Activated CD4-positive, alpha-beta T cell treated with anti-CD3 and anti-CD28 coated beads, Interleukin-2, amount 10 ng/mL, durations not matched to agents 7 days and 5 days (primary cell): ENCODE measurements at regions not wholly inside any gene's neighbourhood (a gene's known extent, or its start where the extent isn't known, plus 50 kb on each side); places are given as distances from the start of the nearest gene placed in this dataset.

Experiments
- CTCF ChIA-PET: fragments of 350-600 bp; sonication (Branson Sonifier 250); formaldehyde crosslinking; loops from one replicate; lab custom pipeline; 2021; ENCODE audit warnings: antibody characterized with exemption; lab: Charles Lee
- POLR2A ChIA-PET: fragments of 350-600 bp; sonication (Branson Sonifier 250); formaldehyde crosslinking; loops from one replicate; lab custom pipeline; 2021; ENCODE audit warnings: antibody characterized with exemption; lab: Charles Lee
- DNase-seq: peaks from one replicate; pipeline ENCODE4 v3.0.0-alpha.2; 2020
- H3K27ac Mint-ChIP-seq: one replicate; pipeline ENCODE4 v1.8.0; 2021; ENCODE audit warnings: mild to moderate bottlenecking, moderate library complexity, mixed read lengths
- H3K27me3 Mint-ChIP-seq: one replicate; pipeline ENCODE4 v1.8.0; 2021; ENCODE audit warnings: mixed read lengths
- H3K36me3 Mint-ChIP-seq: one replicate; pipeline ENCODE4 v1.8.0; 2021; ENCODE audit warnings: low read depth, mixed read lengths
- H3K4me1 Mint-ChIP-seq: one replicate; pipeline ENCODE4 v1.8.0; 2021; ENCODE audit warnings: mixed read lengths
- H3K4me3 Mint-ChIP-seq: one replicate; pipeline ENCODE4 v1.8.0; 2021; ENCODE audit warnings: mild to moderate bottlenecking, moderate library complexity, mixed read lengths
- H3K9me3 Mint-ChIP-seq: one replicate; pipeline ENCODE4 v1.8.0; 2021; ENCODE audit warnings: mixed read lengths

- Mint-ChIP-seq H3K36me3 (peaks cover 3% of the 10 kb centered on the region), H3K9me3 (no peaks in the 10 kb centered on the region), H3K4me1 (peaks cover 38% of the 10 kb centered on the region), H3K27me3 (no peaks in the 10 kb centered on the region), H3K4me3 (no peak overlapping the region), H3K27ac (no peak overlapping the region)
- no peak for DNase-seq
- POLR2A ChIA-PET = no interaction called here
- CTCF ChIA-PET = interaction anchor here (1.4 kb wide), 1 partner anchor 12 kb away, joined by 4 read pairs; no protein-coding TSS in a partner anchor
These were observed 132.1 kb downstream of the RHOU start for GRCh38 chr1:228867108-228867950.

- no peak for DNase-seq
- CTCF ChIA-PET = interaction anchor here (1.4 kb wide), 1 partner anchor 11 kb away, joined by 4 read pairs; no protein-coding TSS in a partner anchor
- no peak overlapping the region for H3K27ac Mint-ChIP-seq
- no peaks in the 10 kb centered on the region for H3K9me3 Mint-ChIP-seq
- H3K36me3 Mint-ChIP-seq = peaks cover 3% of the 10 kb centered on the region
- H3K4me3 Mint-ChIP-seq = no peak overlapping the region
- POLR2A ChIA-PET = no interaction called here
- H3K4me1 Mint-ChIP-seq = peaks cover 34% of the 10 kb centered on the region
- H3K27me3 Mint-ChIP-seq = no peaks in the 10 kb centered on the region
These were observed 132.9 kb downstream of the RHOU start for GRCh38 chr1:228867951-228868730.

GRCh38 chr1:228868731-228869024 lies 133.4 kb downstream of the RHOU start:
- POLR2A ChIA-PET = no interaction called here
- Mint-ChIP-seq H3K27ac (no peak overlapping the region), H3K36me3 (no peaks in the 10 kb centered on the region), H3K4me1 (peaks cover 28% of the 10 kb centered on the region), H3K4me3 (no peak overlapping the region), H3K9me3 (no peaks in the 10 kb centered on the region), H3K27me3 (no peaks in the 10 kb centered on the region)
- DNase-seq = no peak
- CTCF ChIA-PET = interaction anchor here (1.4 kb wide), 1 partner anchor 11 kb away, joined by 4 read pairs; no protein-coding TSS in a partner anchor

- CTCF ChIA-PET = no interaction called here
These were observed 134.1 kb downstream of the RHOU start for GRCh38 chr1:228869312-228869824.

GRCh38 chr1:228870041-228870713 lies 134.9 kb downstream of the RHOU start:
- ChIA-PET POLR2A (no interaction called here), CTCF (interaction anchor here (2.1 kb wide), 1 partner anchor 16 kb away, joined by 5 read pairs; no protein-coding TSS in a partner anchor)
- H3K9me3 Mint-ChIP-seq = no peaks in the 10 kb centered on the region
- H3K4me3 Mint-ChIP-seq = no peak overlapping the region
- no peaks in the 10 kb centered on the region for H3K36me3 Mint-ChIP-seq
- H3K4me1 Mint-ChIP-seq = peaks cover 16% of the 10 kb centered on the region
- DNase-seq = no peak
- H3K27ac Mint-ChIP-seq = no peak overlapping the region
- no peaks in the 10 kb centered on the region for H3K27me3 Mint-ChIP-seq

More at GRCh38 chr1:228869312-228869824, 134.1 kb downstream of the RHOU start:
- Mint-ChIP-seq H3K36me3 (no peaks in the 10 kb centered on the region), H3K4me1 (peaks cover 21% of the 10 kb centered on the region), H3K27ac (no peak overlapping the region), H3K27me3 (no peaks in the 10 kb centered on the region), H3K9me3 (no peaks in the 10 kb centered on the region), H3K4me3 (no peak overlapping the region)
- no peak for DNase-seq
- POLR2A ChIA-PET = no interaction called here

GRCh38 chr1:228871314-228872061 lies 136.2 kb downstream of the RHOU start:
- CTCF ChIA-PET = interaction anchor here (0.6 to 2.1 kb wide), 2 partner anchors 14 to 378 kb away, joined by 3 to 5 read pairs; no protein-coding TSS in a partner anchor
- H3K4me3 Mint-ChIP-seq = no peak overlapping the region
- no peak overlapping the region for H3K27ac Mint-ChIP-seq
- no peak for DNase-seq
- no peaks in the 10 kb centered on the region for H3K9me3 Mint-ChIP-seq
- peaks cover 8% of the 10 kb centered on the region for H3K4me1 Mint-ChIP-seq
- H3K27me3 Mint-ChIP-seq = no peaks in the 10 kb centered on the region
- H3K36me3 Mint-ChIP-seq = no peaks in the 10 kb centered on the region
- POLR2A ChIA-PET = no interaction called here

GRCh38 chr1:228872080-228872479 lies 136.8 kb downstream of the RHOU start:
- Mint-ChIP-seq H3K4me3 (no peak overlapping the region), H3K27ac (no peak overlapping the region), H3K9me3 (no peaks in the 10 kb centered on the region), H3K27me3 (no peaks in the 10 kb centered on the region), H3K4me1 (peaks cover 9% of the 10 kb centered on the region), H3K36me3 (no peaks in the 10 kb centered on the region)
- DNase-seq = no peak
- ChIA-PET POLR2A (no interaction called here), CTCF (interaction anchor here (0.6 to 1.2 kb wide), 2 partner anchors 31 to 377 kb away, joined by 3 read pairs; no protein-coding TSS in a partner anchor)

GRCh38 chr1:228873709-228874108 lies 138.4 kb downstream of the RHOU start:
- CTCF ChIA-PET = no interaction called here
- H3K4me1 Mint-ChIP-seq = peaks cover 2% of the 10 kb centered on the region
- POLR2A ChIA-PET = no interaction called here
- no peak overlapping the region for H3K27ac Mint-ChIP-seq
- no peaks in the 10 kb centered on the region for H3K36me3 Mint-ChIP-seq
- H3K4me3 Mint-ChIP-seq = no peak overlapping the region
- no peaks in the 10 kb centered on the region for H3K9me3 Mint-ChIP-seq
- no peak for DNase-seq
- H3K27me3 Mint-ChIP-seq = no peaks in the 10 kb centered on the region

GRCh38 chr1:228875741-228876140 lies 140.5 kb downstream of the RHOU start:
- ChIA-PET POLR2A (no interaction called here), CTCF (interaction anchor here (0.5 kb wide), 1 partner anchor 35 kb away, joined by 3 read pairs; no protein-coding TSS in a partner anchor)
- Mint-ChIP-seq H3K9me3 (no peaks in the 10 kb centered on the region), H3K4me1 (peaks cover 2% of the 10 kb centered on the region), H3K27me3 (no peaks in the 10 kb centered on the region), H3K4me3 (no peak overlapping the region), H3K36me3 (no peaks in the 10 kb centered on the region), H3K27ac (no peak overlapping the region)
- DNase-seq = no peak

- H3K4me3 Mint-ChIP-seq = no peak overlapping the region
- H3K4me1 Mint-ChIP-seq = peaks cover 2% of the 10 kb centered on the region
- no peaks in the 10 kb centered on the region for H3K27me3 Mint-ChIP-seq
- ChIA-PET POLR2A (no interaction called here), CTCF (no interaction called here)
- H3K27ac Mint-ChIP-seq = no peak overlapping the region
- H3K36me3 Mint-ChIP-seq = no peaks in the 10 kb centered on the region
- no peaks in the 10 kb centered on the region for H3K9me3 Mint-ChIP-seq
- DNase-seq = no peak
These were observed 140.9 kb downstream of the RHOU start for GRCh38 chr1:228876187-228876586.

- CTCF ChIA-PET = interaction anchor here (1.0 kb wide), 1 partner anchor 11 kb away, joined by 4 read pairs; no protein-coding TSS in a partner anchor
These were observed 143.9 kb downstream of the RHOU start for GRCh38 chr1:228879164-228879563.

More at GRCh38 chr1:228879164-228879563, 143.9 kb downstream of the RHOU start:
- POLR2A ChIA-PET = no interaction called here
- Mint-ChIP-seq H3K9me3 (peaks cover 8% of the 10 kb centered on the region), H3K27me3 (no peaks in the 10 kb centered on the region), H3K27ac (no peak overlapping the region), H3K36me3 (peaks cover 3% of the 10 kb centered on the region), H3K4me1 (peaks cover 2% of the 10 kb centered on the region), H3K4me3 (no peak overlapping the region)
- no peak for DNase-seq
